Mesenchymal stem cell (in vitro differentiated cells and primary cell): ENCODE measurements at regions not wholly inside any gene's neighbourhood (a gene's known extent, or its start where the extent isn't known, plus 50 kb on each side); places are given as distances from the start of the nearest gene placed in this dataset.

ENCODE experiments used
- DNase-seq: peaks from one replicate; pipeline ENCODE4 v3.0.0-alpha.2; 2013
- H2AFZ ChIP-seq: one replicate; pipeline ENCODE4 v1.6.1; 2013; ENCODE audit warnings: low read depth, mild to moderate bottlenecking, control low read depth, inconsistent platforms, low read length, moderate library complexity
- H2AK5ac ChIP-seq: 2 replicates; pipeline ENCODE4 v1.6.1; 2013; ENCODE audit warnings: low read length, moderate library complexity, mild to moderate bottlenecking, inconsistent platforms; ENCODE audit not compliant: severe bottlenecking
- H2BK120ac ChIP-seq: one replicate; pipeline ENCODE4 v1.6.1; 2013; ENCODE audit warnings: low read depth, mild to moderate bottlenecking, inconsistent platforms, low read length, moderate library complexity
- H2BK12ac ChIP-seq, 2 experiments: one replicate each; pipeline ENCODE4 v1.6.1; 2013; ENCODE audit warnings: inconsistent platforms in 2 of 2, low read length in 2 of 2, mild to moderate bottlenecking in 2 of 2, moderate library complexity in 2 of 2, control low read depth in 1 of 2
- H2BK15ac ChIP-seq: one replicate; pipeline ENCODE4 v1.6.1; 2013; ENCODE audit warnings: mild to moderate bottlenecking, low read depth, inconsistent platforms; ENCODE audit not compliant: poor library complexity, severe bottlenecking
- H2BK5ac ChIP-seq: 2 replicates; pipeline ENCODE4 v1.6.1; 2013; ENCODE audit warnings: low read depth, mild to moderate bottlenecking, low read length, control low read depth, inconsistent platforms; ENCODE audit not compliant: poor library complexity, severe bottlenecking
- H3K14ac ChIP-seq, 2 experiments: one replicate each; pipeline ENCODE4 v1.6.1; 2013; ENCODE audit warnings: inconsistent platforms in 2 of 2, low read length in 2 of 2, control low read depth in 1 of 2, mild to moderate bottlenecking in 1 of 2, moderate library complexity in 1 of 2
- H3K18ac ChIP-seq, 2 experiments: one replicate each; pipeline ENCODE4 v1.6.1; 2013; ENCODE audit warnings: inconsistent platforms in 2 of 2, low read length in 2 of 2, control low read depth in 1 of 2, low read depth in 1 of 2, mild to moderate bottlenecking in 1 of 2
- H3K23ac ChIP-seq, 2 experiments: one replicate each; pipeline ENCODE4 v1.6.1; 2013; ENCODE audit warnings: inconsistent platforms in 2 of 2, low read length in 2 of 2, mild to moderate bottlenecking in 2 of 2, moderate library complexity in 2 of 2, control low read depth in 1 of 2
- H3K27ac ChIP-seq: 2 replicates; pipeline ENCODE4 v1.5.1; 2013; ENCODE audit warnings: mild to moderate bottlenecking, moderate library complexity, low read length, control low read depth, inconsistent platforms; ENCODE audit not compliant: poor library complexity, severe bottlenecking
- H3K27me3 ChIP-seq, 2 experiments: 2 replicates each; pipeline versions ENCODE4 v1.6.1 to v1.7.0; 2013; ENCODE audit warnings: low read length in 2 of 2, mild to moderate bottlenecking in 2 of 2, moderate library complexity in 2 of 2, control low read depth in 1 of 2, inconsistent platforms in 1 of 2; ENCODE audit not compliant: control insufficient read depth in 1 of 2, insufficient read depth in 1 of 2
- H3K36me3 ChIP-seq, 2 experiments: 2 replicates each; pipeline versions ENCODE4 v1.6.1 to v1.7.0; 2013; ENCODE audit warnings: low read length in 2 of 2, control low read depth in 1 of 2, inconsistent platforms in 1 of 2, low read depth in 1 of 2, mild to moderate bottlenecking in 1 of 2; ENCODE audit not compliant: insufficient read depth in 2 of 2, control insufficient read depth in 1 of 2
- H3K4ac ChIP-seq, 2 experiments: one replicate each; pipeline ENCODE4 v1.6.1; 2013; ENCODE audit warnings: inconsistent platforms in 2 of 2, low read length in 2 of 2, mild to moderate bottlenecking in 2 of 2, moderate library complexity in 2 of 2, control low read depth in 1 of 2, low read depth in 1 of 2
- H3K4me1 ChIP-seq: 2 replicates; pipeline ENCODE4 v1.6.1; 2013; ENCODE audit warnings: low read depth, low read length, control low read depth; ENCODE audit not compliant: control insufficient read depth, insufficient read depth
- H3K4me2 ChIP-seq: 2 replicates; pipeline ENCODE4 v1.6.1; 2013; ENCODE audit warnings: low read length, mild to moderate bottlenecking, inconsistent platforms; ENCODE audit not compliant: poor library complexity, severe bottlenecking
- H3K4me3 ChIP-seq, 2 experiments: 2 replicates each; pipeline versions ENCODE4 v1.5.1 to v1.7.0; 2013; ENCODE audit warnings: low read length in 2 of 2, mild to moderate bottlenecking in 2 of 2, control low read depth in 1 of 2, low read depth in 1 of 2; ENCODE audit not compliant: insufficient read depth in 1 of 2
- H3K79me1 ChIP-seq: replicated peaks from 2 replicates; pipeline ENCODE4 v1.6.1; 2013; ENCODE audit warnings: mild to moderate bottlenecking, control low read depth, low read length, inconsistent platforms; ENCODE audit not compliant: poor library complexity, severe bottlenecking
- H3K9ac ChIP-seq: 2 replicates; pipeline ENCODE4 v1.7.0; 2013; ENCODE audit warnings: mild to moderate bottlenecking, low read length, moderate library complexity
- H3K9me3 ChIP-seq: 2 replicates; pipeline ENCODE4 v1.7.0; 2013; ENCODE audit warnings: mild to moderate bottlenecking, low read length; ENCODE audit not compliant: control insufficient read depth
- H4K8ac ChIP-seq: one replicate; pipeline ENCODE4 v1.6.1; 2013; ENCODE audit warnings: inconsistent platforms, mild to moderate bottlenecking, low read length, moderate library complexity
- H4K91ac ChIP-seq: one replicate; pipeline ENCODE4 v1.6.1; 2013; ENCODE audit warnings: mild to moderate bottlenecking, low read length, inconsistent platforms
- WGBS: methylation state at CpG from one replicate; pipeline ENCODE4 v1.1.7; 2013; ENCODE audit warnings: mixed read lengths; 5-methylcytosine and 5-hydroxymethylcytosine counted together

GRCh38 chr22:48155446-48155845, 1393.0 kb downstream of the TBC1D22A start:
- H3K36me3 ChIP-seq, result no peaks in the 10 kb centered on the region
- WGBS, result 83% methylated on average over 8 of the region's 8 CpGs
- no peak overlapping the region for H3K18ac ChIP-seq

GRCh38 chr22:48154943-48155240, 1392.4 kb downstream of the TBC1D22A start:
- Histone ChIP-seq H3K9ac (no peak overlapping the region), H3K4ac (no peak overlapping the region), H3K36me3 (no peaks in the 10 kb centered on the region), H3K23ac (no peak overlapping the region), H2AK5ac (no peak overlapping the region), H2AFZ (no peak overlapping the region), H2BK5ac (no peak overlapping the region), H2BK120ac (no peak overlapping the region), H3K18ac (no peak overlapping the region), H3K4me1 (no peaks in the 10 kb centered on the region), H4K8ac (no peak overlapping the region), H3K79me1 (no peaks in the 10 kb centered on the region), H2BK15ac (no peak overlapping the region), H3K9me3 (no peaks in the 10 kb centered on the region), H3K27ac (no peak overlapping the region), H3K4me3 (no peak overlapping the region), H2BK12ac (no peak overlapping the region), H4K91ac (no peak overlapping the region), H3K14ac (no peak overlapping the region), H3K27me3 (no peaks in the 10 kb centered on the region), H3K4me2 (no peak overlapping the region)
- no peak for DNase-seq
- 80% methylated on average over 8 of the region's 8 CpGs for WGBS

More at GRCh38 chr22:48155446-48155845, 1393.0 kb downstream of the TBC1D22A start:
- H3K79me1 ChIP-seq, result no peaks in the 10 kb centered on the region
- no peak overlapping the region for H4K91ac ChIP-seq
- no peak overlapping the region for H4K8ac ChIP-seq
- no peak overlapping the region for H3K14ac ChIP-seq
- H2BK15ac ChIP-seq, result no peak overlapping the region
- H3K9ac ChIP-seq, result no peak overlapping the region
- no peak overlapping the region for H3K27ac ChIP-seq
- H3K23ac ChIP-seq, result no peak overlapping the region
- H3K4me2 ChIP-seq, result no peak overlapping the region
- H3K4me3 ChIP-seq, result no peak overlapping the region
- DNase-seq, result no peak
- no peak overlapping the region for H3K4ac ChIP-seq
- no peak overlapping the region for H2BK120ac ChIP-seq
- no peaks in the 10 kb centered on the region for H3K4me1 ChIP-seq
- H2AK5ac ChIP-seq, result no peak overlapping the region
- no peaks in the 10 kb centered on the region for H3K27me3 ChIP-seq
- H3K9me3 ChIP-seq, result no peaks in the 10 kb centered on the region
- H2AFZ ChIP-seq, result no peak overlapping the region
- no peak overlapping the region for H2BK12ac ChIP-seq
- no peak overlapping the region for H2BK5ac ChIP-seq

- Histone ChIP-seq H3K79me1 (no peaks in the 10 kb centered on the region), H2BK12ac (no peak overlapping the region), H3K14ac (no peak overlapping the region), H3K4me2 (no peak overlapping the region), H3K23ac (no peak overlapping the region), H2BK5ac (no peak overlapping the region), H3K27me3 (no peaks in the 10 kb centered on the region), H3K9me3 (no peaks in the 10 kb centered on the region), H3K27ac (no peak overlapping the region), H4K91ac (no peak overlapping the region), H3K9ac (no peak overlapping the region), H2BK120ac (no peak overlapping the region), H3K4ac (no peak overlapping the region), H3K36me3 (no peaks in the 10 kb centered on the region), H2AFZ (no peak overlapping the region), H4K8ac (no peak overlapping the region), H2AK5ac (no peak overlapping the region), H3K4me1 (no peaks in the 10 kb centered on the region), H2BK15ac (no peak overlapping the region), H3K4me3 (no peak overlapping the region), H3K18ac (no peak overlapping the region)
- no peak for DNase-seq
- 82% methylated on average over 18 of the region's 18 CpGs for WGBS
These were observed 1391.9 kb downstream of the TBC1D22A start for GRCh38 chr22:48154169-48154942.

- Histone ChIP-seq H2BK15ac (no peak overlapping the region), H2AFZ (no peak overlapping the region), H3K27ac (no peak overlapping the region), H2AK5ac (no peak overlapping the region), H4K91ac (no peak overlapping the region), H2BK5ac (no peak overlapping the region), H3K14ac (no peak overlapping the region), H2BK120ac (no peak overlapping the region), H3K23ac (no peak overlapping the region), H3K4me2 (no peak overlapping the region), H3K9me3 (no peaks in the 10 kb centered on the region), H3K79me1 (no peaks in the 10 kb centered on the region), H4K8ac (no peak overlapping the region), H3K18ac (no peak overlapping the region), H3K4me1 (no peaks in the 10 kb centered on the region), H3K4ac (no peak overlapping the region), H3K36me3 (no peaks in the 10 kb centered on the region), H3K9ac (no peak overlapping the region), H2BK12ac (no peak overlapping the region), H3K27me3 (no peaks in the 10 kb centered on the region), H3K4me3 (no peak overlapping the region)
- WGBS, result 86% methylated on average over 10 of the region's 10 CpGs
- no peak for DNase-seq
These were observed 1391.3 kb downstream of the TBC1D22A start for GRCh38 chr22:48153726-48154125.
